GM12873 (cell line): ENCODE measurements at regions not wholly inside any gene's neighbourhood (a gene's known extent, or its start where the extent isn't known, plus 50 kb on each side); places are given as distances from the start of the nearest gene placed in this dataset.

Source experiments
- CTCF ChIP-seq: IDR thresholded peaks from 2 replicates; pipeline ENCODE4 v1.5.1; 2012; ENCODE audit warnings: low read depth, mild to moderate bottlenecking, moderate library complexity, low read length, control low read depth; ENCODE audit not compliant: insufficient read depth; ENCODE audit errors: missing control alignments

DNA sequence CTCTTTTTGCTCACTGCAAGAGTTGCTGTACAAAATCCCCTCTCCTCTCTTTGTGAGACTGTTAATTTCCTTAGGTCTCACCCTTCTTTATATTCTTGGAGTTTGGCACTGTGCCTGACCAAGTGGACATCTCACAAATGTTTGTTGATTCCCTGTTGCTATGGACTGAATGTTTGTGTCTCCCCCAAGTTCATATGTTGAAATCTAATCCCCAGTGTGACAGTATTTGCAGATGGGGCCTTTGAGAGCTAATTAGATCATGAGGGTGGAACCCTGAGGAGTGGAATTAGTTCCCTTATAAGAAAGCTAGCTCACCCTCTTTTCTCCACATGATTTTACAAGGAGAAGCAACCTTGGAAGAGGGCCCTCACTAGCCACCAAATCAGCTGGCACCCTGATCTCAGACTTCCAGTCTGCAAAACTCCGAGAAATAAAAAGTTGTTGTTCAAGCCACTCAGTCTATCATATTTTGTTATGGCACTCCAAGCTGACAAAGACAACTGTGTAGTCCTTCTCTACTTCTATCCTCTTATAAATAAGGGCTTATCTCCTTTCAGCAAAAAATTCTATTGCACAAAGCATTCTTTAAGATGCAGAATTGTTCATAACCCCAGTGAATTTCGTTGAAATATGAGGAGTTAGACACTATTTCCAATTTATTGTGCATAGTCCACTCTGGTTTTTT, 65.5 kb upstream of the NPHP3 start:
- no peak for TF ChIP-seq CTCF

DNA sequence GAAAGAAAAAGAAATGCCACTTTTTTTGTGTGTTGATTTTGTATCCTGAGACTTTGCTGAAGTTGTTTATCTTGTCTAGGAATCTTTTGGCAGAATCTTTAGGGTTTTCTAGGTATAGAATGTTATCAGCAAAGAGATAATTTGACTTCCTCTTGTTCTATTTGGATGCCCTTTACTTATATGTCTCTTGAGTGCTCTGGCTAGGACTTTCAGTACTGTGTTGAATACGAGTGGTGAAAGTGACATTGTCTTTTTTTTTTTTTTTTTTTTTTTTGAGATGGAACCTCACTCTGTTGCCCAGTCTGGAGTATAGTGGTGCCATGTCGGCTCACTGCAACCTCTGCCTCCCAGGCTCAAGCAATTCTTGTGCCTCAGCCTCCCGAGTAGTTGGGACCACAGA, 64.7 kb upstream of the NPHP3 start:
- TF ChIP-seq CTCF: no peak

- TF ChIP-seq CTCF: no peak
These were observed 63.1 kb upstream of the NPHP3 start for GRCh38 chr3:132785292-132785691.

DNA sequence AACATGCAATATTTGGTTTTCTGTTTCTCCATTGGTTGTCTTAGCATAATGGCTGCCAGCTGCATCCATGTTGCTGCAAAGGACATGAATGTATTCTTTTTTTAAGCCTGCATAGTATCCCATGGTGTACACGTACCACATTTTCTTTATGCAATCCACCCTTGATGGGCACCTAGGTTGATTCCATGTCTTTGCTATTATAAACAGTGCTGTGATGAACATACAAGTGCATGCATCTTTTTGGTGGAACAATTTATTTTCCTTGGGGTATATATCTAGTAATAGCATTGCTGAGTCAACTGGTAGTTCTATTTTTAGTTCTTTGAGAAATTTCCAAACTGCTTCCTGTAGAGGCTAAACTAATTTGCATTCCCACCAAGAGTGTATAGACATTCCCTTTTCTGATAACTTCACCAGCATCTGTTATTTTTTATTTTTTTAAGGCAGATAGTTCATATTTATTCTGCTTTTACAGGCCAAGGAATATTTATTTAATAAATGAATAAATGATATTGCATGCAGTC, 62.4 kb upstream of the NPHP3 start:
- no peak for TF ChIP-seq CTCF

- no peak for TF ChIP-seq CTCF
These were observed 60.9 kb upstream of the NPHP3 start for GRCh38 chr3:132783152-132783551.

DNA sequence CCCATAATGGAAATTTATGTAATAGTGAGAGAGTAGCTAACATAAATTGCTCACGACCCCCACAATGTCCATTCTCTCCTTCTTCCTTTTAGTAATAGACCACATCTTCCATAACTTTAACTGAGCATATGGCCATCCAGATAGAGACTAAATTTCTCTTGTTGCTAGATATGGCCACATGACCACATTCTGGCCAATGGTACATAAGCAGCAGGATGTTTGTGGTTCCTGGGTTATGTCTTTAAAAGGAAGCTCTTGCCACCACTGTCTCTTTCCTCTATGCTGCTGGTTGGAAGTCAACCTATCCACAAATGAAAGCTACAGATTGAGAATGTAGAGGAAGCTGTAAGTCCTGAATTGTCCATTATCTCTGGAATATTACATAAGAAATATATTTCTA, 59.7 kb upstream of the NPHP3 start:
- no peak for TF ChIP-seq CTCF

DNA sequence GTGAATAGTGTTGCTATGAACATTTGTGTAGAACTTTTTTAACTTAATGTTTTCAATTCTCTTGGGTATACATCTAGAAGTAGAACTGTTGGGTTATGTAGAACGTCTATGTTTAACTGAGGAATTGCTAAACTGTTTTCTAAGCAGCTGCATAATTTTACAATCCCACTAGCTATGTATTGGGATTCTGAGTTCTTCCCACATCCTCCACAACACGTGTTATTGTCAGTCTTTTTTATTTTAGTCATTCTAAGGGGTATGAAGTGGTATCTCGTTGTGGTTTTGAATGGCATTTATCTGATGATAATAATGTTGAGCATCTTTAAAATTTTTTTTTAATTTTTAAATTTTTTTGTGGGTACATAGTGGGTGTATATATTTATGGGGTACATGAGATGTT, 55.0 kb upstream of the NPHP3 start:
- no peak for TF ChIP-seq CTCF
